Subcutaneous abdominal adipose tissue (tissue), 5 donors: ENCODE measurements at regions not wholly inside any gene's neighbourhood (a gene's known extent, or its start where the extent isn't known, plus 50 kb on each side); places are given as distances from the start of the nearest gene placed in this dataset.
"Not testable (repeated sequence)": the region's sequence is repeated elsewhere in the genome, so short reads cannot be mapped to it uniquely, and the experiment has no call there.

Experiments used
- H3K27ac ChIP-seq: one replicate; pipeline ENCODE4 v1.7.0; 2013; ENCODE audit warnings: low read depth, mild to moderate bottlenecking, inconsistent platforms, low read length, moderate library complexity
- H3K27me3 ChIP-seq, 5 donors: one replicate each; pipeline ENCODE4 v1.7.0; 2013; ENCODE audit warnings: low read length in 5 of 5, inconsistent platforms in 1 of 5; ENCODE audit not compliant: control insufficient read depth in 5 of 5, insufficient read depth in 4 of 5
- H3K36me3 ChIP-seq, 5 donors: one replicate each; pipeline ENCODE4 v1.7.0; 2013; ENCODE audit warnings: low read length in 5 of 5; ENCODE audit not compliant: control insufficient read depth in 5 of 5, insufficient read depth in 5 of 5
- H3K4me1 ChIP-seq, 5 donors: one replicate each; pipeline ENCODE4 v1.7.0; 2013; ENCODE audit warnings: low read length in 5 of 5, mild to moderate bottlenecking in 3 of 5, moderate library complexity in 1 of 5; ENCODE audit not compliant: control insufficient read depth in 5 of 5, insufficient read depth in 5 of 5
- H3K4me3 ChIP-seq, 5 donors: one replicate each; pipeline ENCODE4 v1.7.0; 2013; ENCODE audit warnings: low read length in 5 of 5, low read depth in 1 of 5
- H3K9ac ChIP-seq, 5 donors: one replicate each; pipeline ENCODE4 v1.7.0; 2013; ENCODE audit warnings: low read length in 5 of 5, mild to moderate bottlenecking in 4 of 5, moderate library complexity in 3 of 5
- H3K9me3 ChIP-seq, 5 donors: one replicate each; pipeline ENCODE4 v1.7.0; 2013; ENCODE audit warnings: low read length in 5 of 5; ENCODE audit not compliant: control insufficient read depth in 5 of 5
- donor health status: healthy.
- donor health status: healthy.
- donor health status: healthy.
- donor health status: healthy.
- donor health status: healthy.

DNA sequence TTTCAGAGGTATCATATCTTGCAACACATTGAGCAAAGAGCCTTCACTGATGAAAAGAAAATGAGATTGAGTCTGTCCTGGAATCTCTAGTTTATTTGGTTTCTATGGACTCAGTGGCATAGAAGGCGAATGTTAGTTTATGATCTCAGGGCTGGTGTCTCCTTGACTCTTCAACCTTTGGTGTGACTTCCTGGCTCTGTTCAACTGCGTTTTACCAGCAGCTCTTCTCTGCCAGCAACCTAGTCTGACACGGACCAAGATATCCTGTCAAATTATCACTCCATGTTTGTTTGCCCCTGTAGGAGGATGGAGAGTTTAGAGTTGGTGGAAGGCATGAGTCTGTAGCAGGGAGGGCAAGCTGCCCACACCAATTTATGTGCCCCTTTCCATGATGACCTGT is 82.9 kb upstream of the TBC1D5 start:
- Histone ChIP-seq H3K27me3 (no peaks in the 10 kb centered on the region), H3K4me3 (no peak overlapping the region), H3K27ac (no peak overlapping the region), H3K9me3 (no peaks in the 10 kb centered on the region), H3K9ac (no peak overlapping the region), H3K36me3 (no peaks in the 10 kb centered on the region), H3K4me1 (no peaks in the 10 kb centered on the region)

GRCh38 chr3:17823816-17824215 is 81.4 kb upstream of the TBC1D5 start:
- Histone ChIP-seq H3K9ac (no peak overlapping the region), H3K36me3 (no peaks in the 10 kb centered on the region), H3K27ac (no peak overlapping the region), H3K4me1 (no peaks in the 10 kb centered on the region), H3K4me3 (no peak overlapping the region), H3K9me3 (no peaks in the 10 kb centered on the region), H3K27me3 (no peaks in the 10 kb centered on the region)

DNA sequence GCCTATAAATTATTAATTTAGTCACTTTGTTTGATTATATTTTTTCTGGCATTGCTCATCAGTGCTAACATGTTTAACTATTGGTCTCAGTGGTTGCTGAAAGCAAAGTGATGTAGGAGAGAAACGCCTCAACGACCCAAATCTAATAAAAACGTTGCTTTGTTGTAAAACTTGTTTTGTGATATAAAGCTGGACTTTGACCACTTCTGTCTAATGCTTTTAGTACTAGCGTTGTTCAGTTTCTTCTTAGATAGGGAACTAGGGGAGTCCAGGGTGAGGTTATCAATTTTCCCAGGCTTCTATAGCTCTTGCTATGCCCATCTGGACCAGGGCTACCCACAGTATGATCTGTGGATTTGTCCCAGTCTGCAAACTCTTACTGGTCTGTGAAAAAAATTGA is 80.6 kb upstream of the TBC1D5 start:
- no peaks in the 10 kb centered on the region for H3K9me3 ChIP-seq
- H3K4me3 ChIP-seq = no peak overlapping the region
- H3K27ac ChIP-seq = no peak overlapping the region
- H3K27me3 ChIP-seq = no peaks in the 10 kb centered on the region
- H3K4me1 ChIP-seq = no peaks in the 10 kb centered on the region
- H3K36me3 ChIP-seq = no peaks in the 10 kb centered on the region
- no peak overlapping the region for H3K9ac ChIP-seq

DNA sequence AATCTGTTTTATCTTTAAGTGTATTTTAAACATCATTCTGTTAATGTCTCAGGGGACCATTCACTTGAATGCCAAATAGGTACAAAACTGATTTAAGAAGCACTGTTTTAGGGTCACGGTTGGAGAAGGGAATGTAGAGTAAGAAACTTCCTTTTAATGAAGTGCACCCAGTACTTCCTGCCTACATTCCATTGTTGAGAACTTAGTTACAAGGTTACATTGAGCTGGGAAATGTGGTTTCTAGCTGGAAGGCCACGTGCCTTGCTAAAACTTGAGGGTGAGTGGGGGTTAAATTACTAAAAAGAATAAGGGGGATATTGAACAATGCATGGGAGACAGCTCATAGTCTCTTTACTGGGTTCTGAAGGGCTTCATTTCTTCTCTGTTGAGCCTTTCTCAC is 78.3 kb upstream of the TBC1D5 start:
- no peak overlapping the region for H3K27ac ChIP-seq
- no peak overlapping the region for H3K4me3 ChIP-seq
- H3K9ac ChIP-seq = no peak overlapping the region
- H3K4me1 ChIP-seq = no peaks in the 10 kb centered on the region
- H3K27me3 ChIP-seq = no peaks in the 10 kb centered on the region
- H3K9me3 ChIP-seq = no peaks in the 10 kb centered on the region
- no peaks in the 10 kb centered on the region for H3K36me3 ChIP-seq

DNA sequence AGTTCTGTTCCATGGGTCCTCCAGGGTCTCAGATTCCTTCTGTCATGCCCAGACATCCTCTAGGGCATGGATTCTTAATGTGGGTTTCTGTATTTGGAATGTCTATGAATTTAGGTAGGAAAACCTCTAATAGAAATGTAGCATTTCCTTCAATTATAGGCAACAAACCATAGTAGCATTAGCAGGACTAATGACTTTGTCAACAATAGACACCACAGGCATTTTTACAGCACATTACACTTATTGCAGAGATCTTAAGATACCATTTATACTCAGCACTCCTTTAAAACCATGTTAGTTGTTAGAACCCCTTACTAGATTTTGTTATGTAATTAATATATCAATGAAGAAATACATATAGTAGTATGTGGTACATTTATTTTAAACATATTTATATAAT is 77.8 kb upstream of the TBC1D5 start:
- no peak overlapping the region for H3K4me3 ChIP-seq
- H3K9me3 ChIP-seq = no peaks in the 10 kb centered on the region
- no peaks in the 10 kb centered on the region for H3K27me3 ChIP-seq
- no peak overlapping the region for H3K9ac ChIP-seq
- H3K4me1 ChIP-seq = no peaks in the 10 kb centered on the region
- no peaks in the 10 kb centered on the region for H3K36me3 ChIP-seq
- H3K27ac ChIP-seq = no peak overlapping the region

DNA sequence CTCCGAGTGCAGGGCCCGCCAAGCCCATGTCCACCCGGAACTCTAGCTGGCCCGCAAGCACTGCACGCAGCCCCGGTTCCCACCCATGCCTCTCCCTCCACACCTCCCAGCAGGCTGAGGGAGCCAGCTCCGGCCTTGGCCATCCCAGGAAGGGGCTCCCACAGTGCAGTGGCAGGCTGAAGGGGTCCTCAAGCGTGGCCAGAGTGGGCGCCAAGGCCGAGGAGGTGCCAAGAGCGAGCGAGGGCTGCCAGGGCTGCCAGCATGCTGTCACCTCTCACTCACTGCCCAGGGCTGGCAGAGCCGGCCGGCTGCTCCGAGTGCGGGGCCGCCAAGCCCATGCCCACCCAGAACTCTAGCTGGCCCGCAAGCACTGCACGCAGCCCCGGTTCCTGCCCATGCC is 75.5 kb upstream of the TBC1D5 start:
- not testable (repeated sequence) for H3K9me3 ChIP-seq

DNA sequence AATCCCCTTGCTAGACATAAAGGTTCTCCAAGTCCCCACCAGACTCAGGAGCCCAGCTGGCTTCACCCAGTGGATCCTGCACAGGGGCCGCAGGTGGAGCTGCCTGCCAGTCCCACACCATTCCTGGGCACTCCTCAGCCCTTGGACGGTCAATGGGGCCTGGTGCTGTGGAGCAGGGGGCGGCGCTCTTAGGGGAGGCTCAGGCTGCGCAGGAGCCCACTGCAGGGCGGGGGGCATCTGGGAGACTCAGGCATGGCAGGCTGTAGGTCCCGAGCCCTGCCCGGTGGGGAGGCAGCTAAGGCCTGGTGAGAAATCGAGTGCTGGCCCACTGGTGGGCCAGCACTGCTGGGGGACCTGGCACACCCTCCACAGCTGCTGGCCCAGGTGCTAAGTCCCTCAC is 75.1 kb upstream of the TBC1D5 start:
- H3K9me3 ChIP-seq = no peaks in the 10 kb centered on the region
- H3K27me3 ChIP-seq = no peaks in the 10 kb centered on the region
- H3K4me3 ChIP-seq = no peak overlapping the region
- H3K27ac ChIP-seq = no peak overlapping the region
- H3K9ac ChIP-seq = no peak overlapping the region
- H3K36me3 ChIP-seq = no peaks in the 10 kb centered on the region
- H3K4me1 ChIP-seq = no peaks in the 10 kb centered on the region

More for the DNA sequence above, 75.5 kb upstream of the TBC1D5 start:
- H3K36me3 ChIP-seq, H3K9ac ChIP-seq, H3K4me1 ChIP-seq, H3K4me3 ChIP-seq, H3K27me3 ChIP-seq, H3K27ac ChIP-seq: not testable (repeated sequence)

- H3K27ac ChIP-seq = not testable (repeated sequence)
Observed at GRCh38 chr3:17816839-17817238, 74.4 kb upstream of the TBC1D5 start.

DNA sequence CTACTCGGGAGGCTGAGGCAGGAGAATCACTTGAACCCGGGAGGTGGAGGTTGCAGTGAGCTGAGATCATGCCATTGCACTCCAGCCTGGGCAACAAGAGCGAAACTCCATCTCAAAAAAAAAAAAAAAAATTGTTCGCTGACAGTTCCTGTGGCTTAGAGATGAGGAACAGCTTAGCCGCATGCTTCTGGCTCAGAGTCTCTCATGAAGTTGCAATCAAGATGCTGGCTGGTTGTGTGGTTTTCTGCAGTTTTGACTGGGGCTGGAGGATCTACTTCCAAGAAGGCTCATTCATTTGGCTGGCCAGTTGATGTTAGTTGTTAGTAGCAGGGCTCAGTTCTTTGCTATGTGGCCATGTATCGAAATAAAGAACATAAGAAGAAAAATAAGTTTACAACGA is 69.9 kb upstream of the TBC1D5 start:
- H3K27me3 ChIP-seq, H3K9me3 ChIP-seq, H3K9ac ChIP-seq, H3K27ac ChIP-seq, H3K4me1 ChIP-seq, H3K4me3 ChIP-seq, H3K36me3 ChIP-seq: not testable (repeated sequence)

More at GRCh38 chr3:17816839-17817238, 74.4 kb upstream of the TBC1D5 start:
- H3K9ac ChIP-seq, H3K27me3 ChIP-seq, H3K9me3 ChIP-seq, H3K4me1 ChIP-seq, H3K4me3 ChIP-seq, H3K36me3 ChIP-seq: not testable (repeated sequence)

DNA sequence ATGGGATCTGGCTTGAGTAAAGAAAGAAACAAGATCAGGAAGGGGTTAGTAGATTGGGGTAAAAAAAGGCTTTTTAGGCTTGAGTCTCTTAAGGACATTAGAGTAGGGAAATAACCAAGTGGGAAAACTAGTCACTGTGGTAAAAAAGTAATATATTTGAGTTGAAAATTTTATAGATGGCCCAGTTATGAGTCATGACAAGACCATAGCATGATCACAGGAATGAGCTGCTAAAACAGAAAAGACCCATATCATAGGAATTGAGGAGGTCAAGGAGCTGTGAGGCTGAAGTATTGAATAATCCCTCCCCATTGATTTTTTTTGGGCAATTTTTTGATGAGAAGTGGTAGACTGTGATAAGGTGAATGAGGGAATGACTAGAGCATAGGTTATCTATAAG is 69.2 kb upstream of the TBC1D5 start:
- Histone ChIP-seq H3K9ac (no peak overlapping the region), H3K27ac (no peak overlapping the region), H3K27me3 (no peaks in the 10 kb centered on the region), H3K4me1 (no peaks in the 10 kb centered on the region), H3K9me3 (no peaks in the 10 kb centered on the region), H3K36me3 (no peaks in the 10 kb centered on the region), H3K4me3 (no peak overlapping the region)

DNA sequence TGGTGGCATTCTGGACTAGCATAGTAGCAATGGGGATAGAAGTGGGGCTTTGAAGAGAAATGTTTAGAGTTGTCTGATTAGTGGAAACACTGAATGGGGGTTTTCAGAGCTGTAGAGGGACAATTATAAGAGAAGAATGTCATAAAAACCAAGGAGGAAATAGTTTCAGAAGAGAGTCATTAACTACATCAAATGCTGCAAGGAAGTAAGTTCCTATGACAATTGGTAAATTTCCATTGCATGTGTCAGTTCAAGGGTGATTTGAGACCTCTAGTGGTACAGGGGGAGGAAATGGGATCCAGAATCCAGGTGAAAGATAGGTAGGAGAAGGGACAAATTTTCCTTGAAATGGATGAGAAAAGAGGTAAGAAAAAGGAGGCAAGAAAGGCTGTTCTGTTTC is 68.3 kb upstream of the TBC1D5 start:
- no peak overlapping the region for H3K9ac ChIP-seq
- no peaks in the 10 kb centered on the region for H3K27me3 ChIP-seq
- H3K4me1 ChIP-seq = no peaks in the 10 kb centered on the region
- no peaks in the 10 kb centered on the region for H3K9me3 ChIP-seq
- H3K4me3 ChIP-seq = no peak overlapping the region
- no peak overlapping the region for H3K27ac ChIP-seq
- no peaks in the 10 kb centered on the region for H3K36me3 ChIP-seq
